GM11168 (cell line): ENCODE measurements at regions not wholly inside any gene's neighbourhood (a gene's known extent, or its start where the extent isn't known, plus 50 kb on each side); places are given as distances from the start of the nearest gene placed in this dataset.
"Not testable (repeated sequence)": the region's sequence is repeated elsewhere in the genome, so short reads cannot be mapped to it uniquely, and the experiment has no call there.

ENCODE experiments used
- in situ Hi-C: fragments of 300-500 bp; cut with MboI; formaldehyde crosslinking; loops from one replicate; pipeline ENCODE4 v1.12.0; 2022; ENCODE audit warnings: low sequenced_read_pairs; ENCODE audit not compliant: unreplicated experiment

GRCh38 chr4:82248903-82249632, 124.7 kb downstream of the HNRNPD start:
- in situ Hi-C loops: no loop called here

- in situ Hi-C loops: no loop called here
These were observed 126.2 kb downstream of the HNRNPD start for GRCh38 chr4:82247629-82248028.

- in situ Hi-C loops: no loop called here
These were observed 126.6 kb downstream of the HNRNPD start for GRCh38 chr4:82247171-82247570.

- in situ Hi-C loops: no loop called here
These were observed 132.3 kb downstream of the HNRNPD start for GRCh38 chr4:82241534-82241933.

GRCh38 chr4:82240410-82240809, 133.4 kb downstream of the HNRNPD start:
- in situ Hi-C loops: no loop called here

GRCh38 chr4:82237142-82237541, 136.6 kb downstream of the HNRNPD start:
- in situ Hi-C loops: not testable (repeated sequence)

- in situ Hi-C loops: no loop called here
These were observed 138.4 kb downstream of the HNRNPD start for GRCh38 chr4:82235346-82235745.

- in situ Hi-C loops: no loop called here
These were observed 140.9 kb downstream of the HNRNPD start for GRCh38 chr4:82232891-82233290.

- in situ Hi-C loops: no loop called here
These were observed 142.0 kb downstream of the HNRNPD start for GRCh38 chr4:82231806-82232205.

GRCh38 chr4:82230306-82230705, 143.5 kb downstream of the HNRNPD start:
- in situ Hi-C loops: no loop called here

GRCh38 chr4:82225030-82225429, 148.8 kb downstream of the HNRNPD start:
- in situ Hi-C loops: no loop called here

- in situ Hi-C loops: loop anchor here (25.0 kb wide), 1 partner anchor 761 kb away; the partner anchor contains the start of gene RASGEF1B
These were observed 150.1 kb downstream of the HNRNPD start for GRCh38 chr4:82223715-82224114.

GRCh38 chr4:82219346-82219745, 154.4 kb downstream of the HNRNPD start:
- in situ Hi-C loops: loop anchor here (25.0 kb wide), 1 partner anchor 757 kb away; the partner anchor contains the start of gene RASGEF1B

GRCh38 chr4:82217986-82218715, 155.6 kb downstream of the HNRNPD start:
- in situ Hi-C loops: loop anchor here (25.0 kb wide), 1 partner anchor 756 kb away; the partner anchor contains the start of gene RASGEF1B

GRCh38 chr4:82216219-82216618, 157.6 kb downstream of the HNRNPD start:
- in situ Hi-C loops: loop anchor here (25.0 kb wide), 1 partner anchor 754 kb away; the partner anchor contains the start of gene RASGEF1B

- in situ Hi-C loops: loop anchor here (25.0 kb wide), 1 partner anchor 753 kb away; the partner anchor contains the start of gene RASGEF1B
These were observed 158.0 kb downstream of the HNRNPD start for GRCh38 chr4:82215800-82216199.

GRCh38 chr4:82215039-82215438, 158.8 kb downstream of the HNRNPD start:
- in situ Hi-C loops: loop anchor here (25.0 kb wide), 1 partner anchor 753 kb away; the partner anchor contains the start of gene RASGEF1B

- in situ Hi-C loops: loop anchor here (25.0 kb wide), 1 partner anchor 751 kb away; the partner anchor contains the start of gene RASGEF1B
These were observed 160.0 kb downstream of the HNRNPD start for GRCh38 chr4:82213485-82214417.

- in situ Hi-C loops: loop anchor here (25.0 kb wide), 1 partner anchor 740 kb away; the partner anchor contains the start of gene RASGEF1B
These were observed 171.8 kb downstream of the HNRNPD start for GRCh38 chr4:82201805-82202641.
